ENCODE measurements at regions not wholly inside any gene's neighbourhood (a gene's known extent, or its start where the extent isn't known, plus 50 kb on each side); places are given as distances from the start of the nearest gene placed in this dataset.

DNA sequence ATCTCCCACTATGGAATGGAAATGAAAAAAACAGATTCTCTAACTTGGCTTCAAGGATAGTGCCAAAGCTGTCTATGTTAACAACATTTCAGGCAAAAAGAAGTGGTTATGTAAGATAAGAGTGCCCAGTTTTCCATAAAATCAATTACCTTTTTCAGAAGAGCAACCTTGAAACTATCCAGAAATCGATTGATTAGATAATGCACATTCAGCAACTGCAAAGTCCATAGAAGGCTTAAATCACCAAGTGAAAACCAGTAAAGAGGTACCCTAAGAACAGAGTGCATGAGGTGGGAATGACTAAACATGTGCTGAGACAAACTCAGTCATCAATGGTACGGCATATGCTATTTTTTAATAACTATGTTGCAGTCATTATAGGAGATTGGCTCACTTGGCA is 71.9 kb upstream of the TNKS2 start:
- no peak for ATAC-seq
- TF ChIP-seq, protein P1, sequence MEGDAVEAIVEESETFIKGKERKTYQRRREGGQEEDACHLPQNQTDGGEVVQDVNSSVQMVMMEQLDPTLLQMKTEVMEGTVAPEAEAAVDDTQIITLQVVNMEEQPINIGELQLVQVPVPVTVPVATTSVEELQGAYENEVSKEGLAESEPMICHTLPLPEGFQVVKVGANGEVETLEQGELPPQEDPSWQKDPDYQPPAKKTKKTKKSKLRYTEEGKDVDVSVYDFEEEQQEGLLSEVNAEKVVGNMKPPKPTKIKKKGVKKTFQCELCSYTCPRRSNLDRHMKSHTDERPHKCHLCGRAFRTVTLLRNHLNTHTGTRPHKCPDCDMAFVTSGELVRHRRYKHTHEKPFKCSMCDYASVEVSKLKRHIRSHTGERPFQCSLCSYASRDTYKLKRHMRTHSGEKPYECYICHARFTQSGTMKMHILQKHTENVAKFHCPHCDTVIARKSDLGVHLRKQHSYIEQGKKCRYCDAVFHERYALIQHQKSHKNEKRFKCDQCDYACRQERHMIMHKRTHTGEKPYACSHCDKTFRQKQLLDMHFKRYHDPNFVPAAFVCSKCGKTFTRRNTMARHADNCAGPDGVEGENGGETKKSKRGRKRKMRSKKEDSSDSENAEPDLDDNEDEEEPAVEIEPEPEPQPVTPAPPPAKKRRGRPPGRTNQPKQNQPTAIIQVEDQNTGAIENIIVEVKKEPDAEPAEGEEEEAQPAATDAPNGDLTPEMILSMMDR (IDR thresholded peaks at IDR 0.05), result no peak
- no peaks in the 10 kb centered on the region for H3K9me3 ChIP-seq
- no peak for DNase-seq
- no peaks in the 10 kb centered on the region for H3K4me1 ChIP-seq (ENCODE audit: low read depth)
- no peak overlapping the region for H3K4me3 ChIP-seq
- H3K36me3 ChIP-seq (ENCODE audit: low read depth), result no peaks in the 10 kb centered on the region
- intact Hi-C loops (cut with DNase I, micrococcal nuclease), result no loop called here

DNA sequence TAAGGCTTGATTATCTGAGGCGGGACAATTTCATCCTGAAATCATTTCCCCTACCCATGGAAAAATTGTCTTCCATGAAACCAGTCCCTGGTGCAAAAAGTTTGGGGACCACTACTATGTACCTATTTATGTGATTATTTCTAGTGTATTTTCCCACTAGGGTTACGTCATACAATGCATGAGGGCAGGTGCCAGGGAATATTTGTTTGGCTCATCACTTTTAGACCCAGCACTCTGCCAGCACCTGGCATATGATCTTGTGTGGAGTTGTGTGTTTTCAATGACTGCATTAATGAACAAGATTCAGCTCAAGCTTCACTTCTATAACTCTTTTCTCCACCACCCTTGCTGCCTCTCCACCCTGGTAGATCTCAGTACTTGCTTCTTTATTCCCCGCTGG is 73.3 kb upstream of the TNKS2 start:
- Histone ChIP-seq H3K9me3 (no peaks in the 10 kb centered on the region), H3K4me1 (ENCODE audit: low read depth) (no peaks in the 10 kb centered on the region), H3K4me3 (no peak overlapping the region), H3K36me3 (ENCODE audit: low read depth) (no peaks in the 10 kb centered on the region)
- DNase-seq (no peak), ATAC-seq (no peak)
- intact Hi-C loops (cut with DNase I, micrococcal nuclease), result no loop called here
- TF ChIP-seq, protein P1 (IDR thresholded peaks at IDR 0.05), result no peak

DNA sequence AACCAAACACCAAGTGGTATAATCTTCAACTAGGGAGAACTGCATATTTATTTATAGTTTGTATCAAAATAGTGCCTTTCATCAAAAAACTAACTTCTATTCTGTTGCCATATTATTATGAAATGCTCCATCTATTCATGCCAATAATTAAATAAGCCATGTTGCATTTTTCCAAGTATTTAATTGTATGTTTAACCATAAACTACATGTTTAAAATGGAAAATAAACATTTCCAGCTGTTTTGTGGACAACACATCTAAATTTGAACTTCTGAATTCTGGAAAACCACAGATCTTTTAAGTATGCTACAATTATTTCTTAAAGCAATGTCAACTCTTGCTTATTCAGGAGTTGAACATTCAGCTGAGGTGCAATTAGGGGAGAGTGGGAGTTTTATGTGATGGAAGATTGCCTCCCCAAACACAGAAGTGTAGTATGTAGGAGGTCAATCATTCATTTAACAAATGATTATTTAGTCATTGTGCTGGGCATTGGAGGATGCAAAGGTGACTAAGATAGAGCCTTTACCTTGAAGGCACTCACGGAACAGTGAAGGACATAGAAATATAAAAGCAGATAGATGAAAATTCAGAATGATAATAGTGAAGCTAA is 80.7 kb upstream of the PPP1R3C start:
- Histone ChIP-seq H3K36me3 (ENCODE audit: low read depth) (no peaks in the 10 kb centered on the region), H3K4me3 (no peak overlapping the region), H3K4me1 (ENCODE audit: low read depth) (no peaks in the 10 kb centered on the region), H3K9me3 (no peaks in the 10 kb centered on the region)
- ATAC-seq, result no peak
- DNase-seq, result no peak
- intact Hi-C loops (cut with DNase I, micrococcal nuclease), result no loop called here
- TF ChIP-seq, protein P1 (IDR thresholded peaks at IDR 0.05), result no peak

DNA sequence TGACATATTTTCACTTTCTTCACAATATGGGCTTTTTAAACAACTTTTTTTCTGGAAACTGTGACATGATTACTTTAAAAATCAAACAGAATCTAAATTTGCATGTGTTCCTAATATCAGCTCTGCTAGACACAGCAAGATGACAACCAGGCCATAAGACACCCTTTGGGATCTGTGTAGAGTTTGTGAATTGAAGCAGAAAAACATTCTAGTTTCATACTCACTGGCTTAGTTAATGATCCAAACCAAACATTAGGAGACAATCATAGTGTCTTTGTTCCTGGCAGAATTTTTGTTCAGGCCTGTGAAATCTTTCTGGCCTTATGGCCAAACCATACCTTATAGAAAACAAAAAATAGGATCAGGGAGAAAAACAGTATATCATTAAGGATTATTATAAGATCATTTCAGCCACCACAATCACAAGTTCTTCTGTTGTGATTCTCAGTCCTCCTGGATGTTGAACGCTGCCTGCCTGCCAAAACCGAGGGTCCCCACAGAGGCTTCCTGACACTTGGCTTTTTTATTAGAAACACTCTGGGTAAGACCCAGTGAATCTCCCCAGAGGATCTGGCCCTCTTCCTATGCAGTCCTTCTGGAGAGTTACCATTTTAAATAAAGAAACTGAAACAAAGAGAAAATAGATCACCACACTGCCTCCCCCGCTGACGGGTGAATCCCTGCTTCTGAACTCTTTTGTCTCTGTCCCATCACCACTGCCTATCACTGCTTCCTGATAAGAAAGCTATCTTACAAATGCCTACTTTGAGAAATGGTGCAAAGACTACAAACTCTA is 79.2 kb upstream of the PPP1R3C start:
- no peaks in the 10 kb centered on the region for H3K36me3 ChIP-seq (ENCODE audit: low read depth)
- H3K4me1 ChIP-seq (ENCODE audit: low read depth), result no peaks in the 10 kb centered on the region
- DNase-seq (no peak), ATAC-seq (no peak)
- intact Hi-C loops (cut with DNase I, micrococcal nuclease), result no loop called here
- TF ChIP-seq, protein P1 (IDR thresholded peaks at IDR 0.05), result no peak
- H3K4me3 ChIP-seq, result no peak overlapping the region
- H3K9me3 ChIP-seq, result no peaks in the 10 kb centered on the region

DNA sequence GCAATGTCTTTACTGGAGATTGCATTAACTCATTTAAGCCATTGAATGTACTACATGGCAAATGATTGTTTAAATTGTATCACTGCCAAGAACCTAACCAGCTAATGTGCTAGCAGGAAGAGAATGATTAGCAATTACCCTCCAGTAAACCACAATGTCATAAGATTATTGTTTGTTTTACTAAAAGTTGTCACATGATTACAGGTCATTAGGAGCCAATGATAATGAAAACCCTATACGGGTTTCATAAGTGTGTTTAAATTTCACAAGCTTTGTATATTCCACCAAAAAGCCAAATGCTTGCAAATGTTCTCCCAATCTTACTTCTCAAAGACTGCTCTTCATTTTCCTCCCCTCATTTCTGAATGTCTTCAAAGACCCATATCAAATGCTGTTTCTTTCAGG is 76.5 kb upstream of the PPP1R3C start:
- ATAC-seq, result no peak
- no peaks in the 10 kb centered on the region for H3K4me1 ChIP-seq (ENCODE audit: low read depth)
- intact Hi-C loops (cut with DNase I, micrococcal nuclease), result no loop called here
- TF ChIP-seq, protein P1 (IDR thresholded peaks at IDR 0.05), result no peak
- H3K9me3 ChIP-seq, result no peaks in the 10 kb centered on the region
- H3K36me3 ChIP-seq (ENCODE audit: low read depth), result no peaks in the 10 kb centered on the region
- H3K4me3 ChIP-seq, result no peak overlapping the region
- DNase-seq, result no peak

Data from mucosa of descending colon (tissue), 3 donors.